ENCODE measurements at regions not wholly inside any gene's neighbourhood (a gene's known extent, or its start where the extent isn't known, plus 50 kb on each side); places are given as distances from the start of the nearest gene placed in this dataset.
A peak's percentile ranks its signal among the peaks of the same experiment; 100 is the strongest.
"Not testable (repeated sequence)": the region's sequence is repeated elsewhere in the genome, so short reads cannot be mapped to it uniquely, and the experiment has no call there.

DNA sequence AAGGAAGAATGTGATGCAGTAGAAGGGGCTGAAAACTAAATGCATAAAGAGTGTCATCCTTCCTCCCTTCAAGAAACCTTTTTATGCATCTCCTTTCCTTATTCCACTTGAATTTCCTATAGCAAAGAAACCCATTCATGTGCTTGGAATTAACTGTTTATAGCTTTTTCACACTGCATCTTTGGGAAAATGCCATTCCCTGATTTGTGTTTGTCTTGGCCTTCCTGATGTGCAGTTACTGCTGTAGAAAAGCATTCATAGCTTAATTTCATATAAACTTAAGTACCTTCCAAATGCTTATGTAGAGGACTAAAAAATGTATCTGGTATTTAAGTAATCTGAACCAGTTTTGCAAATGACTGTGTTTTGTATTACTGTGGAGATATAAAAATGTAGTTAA is 61.8 kb downstream of the SDR9C7 start:
- DNase-seq: no peak

DNA sequence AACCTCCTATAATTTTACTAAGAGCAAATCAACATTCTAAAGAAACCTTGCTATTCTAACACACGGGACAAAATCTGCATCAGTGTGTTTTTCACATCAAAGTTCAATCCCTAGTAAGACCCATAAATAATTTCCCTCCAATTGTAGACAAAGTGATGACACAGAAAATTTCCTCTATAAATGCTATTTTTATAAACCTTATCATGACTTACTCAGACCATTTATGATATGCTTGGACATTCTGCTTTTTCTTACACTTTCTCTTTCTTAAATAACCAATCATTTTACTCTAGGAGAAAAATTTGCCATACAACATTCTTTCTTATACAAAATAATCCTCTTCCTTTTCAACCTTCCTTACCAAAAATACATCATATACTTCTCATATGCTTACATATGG is 67.0 kb downstream of the SDR9C7 start:
- no peak for DNase-seq

DNA sequence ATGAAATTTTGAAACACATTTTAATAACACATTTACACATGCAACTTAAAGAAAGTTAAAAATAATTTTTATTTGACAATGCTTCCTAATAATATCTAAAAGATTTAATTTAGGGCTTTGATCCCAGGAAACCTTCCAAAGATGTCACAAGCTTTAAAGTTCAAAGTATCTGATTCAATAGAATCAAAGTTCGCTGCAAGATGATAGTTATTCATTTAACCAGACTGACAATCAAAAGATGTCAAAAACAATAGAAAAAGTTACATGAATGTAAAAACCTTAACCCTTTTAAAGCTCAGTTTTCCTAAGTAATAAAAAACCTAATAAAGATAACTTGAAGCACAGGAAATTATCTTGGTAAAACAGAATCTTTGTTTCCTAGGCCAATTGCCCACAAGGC is 67.7 kb downstream of the SDR9C7 start:
- DNase-seq: no peak

DNA sequence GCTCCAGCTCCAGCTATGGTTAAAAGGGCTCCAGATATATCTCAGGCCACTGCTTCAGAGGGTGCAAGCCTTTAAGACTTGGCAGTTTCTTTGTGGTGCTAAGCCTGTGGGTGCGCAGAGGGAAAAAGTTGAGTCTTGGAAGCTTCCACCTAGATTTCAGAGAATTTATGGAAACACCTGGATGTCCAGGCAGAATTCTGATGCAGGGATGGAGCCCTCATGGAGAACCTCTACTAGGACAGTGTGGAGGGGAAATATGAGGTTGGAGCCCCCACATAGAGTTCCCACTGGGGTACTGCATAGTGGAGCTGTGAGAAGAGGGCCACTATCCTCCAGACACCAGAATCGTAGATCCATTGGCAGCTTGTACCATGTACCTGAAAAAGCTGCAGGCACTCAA is 69.9 kb downstream of the SDR9C7 start:
- DNase-seq: no peak

DNA sequence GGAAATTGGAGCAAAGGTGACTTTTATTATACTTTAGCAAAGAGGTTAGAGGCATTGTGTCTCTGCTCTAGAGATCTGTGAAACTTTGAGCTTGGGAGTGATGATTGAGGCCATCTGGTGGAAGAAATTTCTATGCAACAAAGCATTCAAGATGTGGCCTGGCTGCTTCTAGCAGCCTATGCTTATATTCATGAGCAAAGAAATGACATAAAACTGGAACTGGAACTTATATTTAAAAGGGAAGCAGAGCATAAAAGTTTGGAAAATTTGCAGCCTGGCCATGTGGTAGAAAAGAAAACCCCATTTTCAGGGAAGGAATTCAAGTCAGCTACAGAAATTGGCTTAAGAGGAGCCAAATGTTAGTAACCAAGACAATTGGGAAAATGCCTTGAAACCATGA is 70.4 kb downstream of the SDR9C7 start:
- DNase-seq: no peak

DNA sequence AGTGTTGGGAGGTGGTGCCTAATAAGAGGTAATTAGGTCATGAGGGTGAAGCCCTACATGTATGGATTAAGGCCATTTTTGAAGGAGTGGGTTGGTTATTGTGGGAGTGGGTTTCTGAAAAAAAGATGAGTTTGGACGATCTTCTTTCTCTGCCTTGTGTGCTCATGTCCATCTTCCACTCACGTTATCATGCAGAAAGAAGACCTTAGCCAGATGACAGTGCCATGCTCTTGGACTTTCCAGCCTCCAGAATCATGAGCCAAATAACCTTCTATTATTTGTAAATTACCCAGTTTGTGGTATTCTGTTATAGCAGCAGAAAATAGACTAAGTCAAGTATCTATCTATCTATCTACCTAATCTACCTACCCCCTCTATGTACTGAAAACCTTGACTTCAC is 71.9 kb downstream of the SDR9C7 start:
- DNase-seq: no peak

DNA sequence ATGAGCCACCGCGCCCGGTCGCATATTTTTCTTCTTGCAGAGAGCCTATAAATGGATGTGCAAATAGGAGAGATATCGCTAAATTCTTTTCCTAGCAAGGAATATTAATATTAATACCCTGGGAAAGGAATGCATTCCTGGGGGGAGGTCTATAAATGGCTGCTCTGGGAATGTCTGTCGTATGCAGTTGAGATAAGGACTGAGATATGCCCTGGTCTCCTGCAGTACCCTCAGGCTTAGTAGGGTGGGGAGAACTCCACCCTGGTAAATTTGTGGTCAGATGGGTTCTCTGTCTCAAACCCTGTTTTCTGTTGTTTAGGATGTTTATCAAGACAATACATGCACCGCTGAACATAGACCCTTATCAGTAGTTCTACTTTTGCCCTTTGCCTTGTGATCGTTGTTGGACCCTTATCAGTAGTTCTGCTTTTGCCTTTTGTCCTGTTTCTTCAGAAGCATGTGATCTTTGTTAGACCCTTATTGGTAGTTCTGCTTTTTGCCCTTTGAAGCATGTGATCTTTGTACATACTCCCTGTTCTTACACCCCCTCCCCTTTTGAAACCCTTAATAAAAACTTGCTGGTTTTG is 80.7 kb downstream of the SDR9C7 start:
- DNase-seq: not testable (repeated sequence)

DNA sequence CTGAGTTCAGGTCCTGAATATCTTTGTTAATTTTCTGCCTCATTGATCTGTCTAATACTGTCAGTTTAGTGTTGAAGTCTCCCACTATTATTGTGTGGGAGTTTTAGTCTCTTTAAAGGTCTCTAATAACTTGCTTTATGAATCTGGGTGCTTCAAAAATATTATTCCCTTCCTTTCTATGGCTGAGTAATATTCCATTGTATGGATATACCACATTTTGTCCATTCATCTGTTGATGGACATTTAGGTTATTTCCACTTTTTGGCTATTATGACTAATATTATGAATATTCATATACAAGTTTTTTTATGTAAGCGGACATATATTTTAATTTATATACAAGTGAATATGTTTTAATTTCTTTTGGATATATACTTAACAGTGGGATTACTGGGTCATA is 82.7 kb downstream of the SDR9C7 start:
- no peak for DNase-seq

DNA sequence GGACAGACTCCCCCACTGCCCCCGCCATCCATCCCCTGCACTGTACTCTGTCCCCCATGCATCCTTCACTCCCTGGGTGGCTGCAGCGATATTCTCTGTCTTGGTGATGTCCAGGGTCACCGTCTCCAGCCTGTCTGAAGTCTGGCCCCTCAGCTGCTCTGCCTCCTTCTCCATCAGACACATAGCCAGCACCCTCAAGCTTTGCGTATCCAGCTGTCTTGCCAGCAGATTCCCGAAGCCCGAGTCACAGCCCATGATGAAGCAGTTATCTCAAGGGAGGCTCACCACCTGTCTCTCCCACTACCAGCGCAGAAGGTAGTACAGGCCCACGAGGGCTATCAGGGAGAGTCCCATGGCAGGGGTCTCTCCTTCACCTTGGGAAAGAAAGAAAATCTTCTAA is 77.8 kb downstream of the HSD17B6 start:
- no peak for DNase-seq

DNA sequence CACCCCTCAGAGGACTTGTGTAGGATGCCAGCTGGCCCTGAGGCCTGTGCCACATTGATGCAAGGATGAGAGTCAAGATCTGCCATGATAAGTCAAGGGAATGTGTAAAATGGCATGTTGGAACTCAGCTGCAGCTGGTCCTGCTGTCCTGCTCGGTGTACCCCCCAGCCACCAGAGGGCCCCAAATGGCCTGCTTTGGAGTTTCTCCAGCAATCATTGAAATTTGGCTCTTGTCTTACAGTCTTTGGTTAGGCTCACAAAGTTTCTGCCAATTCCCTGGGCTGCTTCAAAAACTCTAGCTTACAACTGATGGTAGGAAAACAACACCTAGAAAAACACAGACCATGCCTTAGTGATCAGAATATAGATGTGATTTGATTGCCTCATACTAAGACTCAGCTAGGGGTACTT is 76.8 kb downstream of the HSD17B6 start:
- DNase-seq: peak in 41 of 51 donors; percentile 2 to 64 (median 23)

DNA sequence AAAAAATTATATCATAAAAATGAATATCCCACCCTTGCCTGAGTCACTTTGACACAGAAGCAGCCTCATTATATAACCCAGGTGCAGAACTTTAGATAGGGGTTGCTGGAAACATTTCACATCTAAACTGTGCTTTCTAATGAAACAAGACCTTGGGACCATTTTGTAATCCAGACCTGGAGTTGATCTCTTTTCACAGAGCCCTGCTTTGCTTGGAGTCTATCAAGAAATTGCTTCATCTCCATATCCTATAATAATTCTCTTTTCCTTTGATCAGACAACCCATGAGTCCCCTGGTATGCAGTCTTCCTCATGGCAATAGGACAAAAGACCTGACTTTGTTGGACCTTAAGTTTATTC is 76.3 kb downstream of the HSD17B6 start:
- DNase-seq: no peak

DNA sequence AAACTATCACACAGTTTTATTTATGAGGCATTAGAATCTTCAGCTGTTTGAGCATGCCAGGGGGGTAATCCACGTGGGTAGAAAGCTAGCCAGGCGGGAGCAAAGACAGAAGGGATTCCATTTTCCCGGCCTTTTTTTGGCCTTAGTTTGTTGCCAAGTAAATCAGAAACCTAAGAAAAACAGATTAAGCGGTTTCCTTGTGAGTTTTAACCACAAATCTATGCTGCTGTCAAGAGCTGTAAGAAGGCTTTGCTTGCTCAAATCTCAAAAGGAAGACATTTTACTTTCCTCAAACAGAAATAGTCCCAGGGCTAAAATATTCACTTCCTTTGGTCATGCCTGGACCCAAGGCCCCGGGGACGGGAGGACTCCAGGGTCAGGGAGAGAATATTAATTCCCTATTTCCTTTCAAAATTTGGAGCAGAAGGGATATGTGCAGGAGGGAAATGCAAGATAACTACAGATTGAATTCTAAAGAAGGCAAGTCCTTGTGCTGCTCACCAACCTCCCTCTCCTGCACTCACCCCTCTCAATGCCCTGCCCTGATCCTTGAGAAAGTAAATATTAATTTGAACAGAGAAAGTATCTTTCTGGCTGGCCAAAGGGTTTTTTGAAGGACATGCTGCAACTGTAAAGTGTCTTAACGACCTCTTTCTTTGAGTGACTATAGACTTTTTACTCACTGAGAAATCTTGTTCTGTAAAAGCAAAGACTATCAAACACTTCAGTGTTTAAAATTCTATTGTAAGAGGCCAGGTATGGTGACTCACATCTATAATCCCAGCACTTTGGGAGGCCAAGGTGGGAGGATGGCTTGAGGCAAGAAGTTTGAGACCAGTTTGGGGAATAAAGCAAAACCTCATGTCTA is 75.7 kb downstream of the HSD17B6 start:
- peak in 8 of 51 donors; percentile 0 to 27 (median 9) for DNase-seq
